ENCODE measurements at regions not wholly inside any gene's neighbourhood (a gene's known extent, or its start where the extent isn't known, plus 50 kb on each side); places are given as distances from the start of the nearest gene placed in this dataset.

DNA sequence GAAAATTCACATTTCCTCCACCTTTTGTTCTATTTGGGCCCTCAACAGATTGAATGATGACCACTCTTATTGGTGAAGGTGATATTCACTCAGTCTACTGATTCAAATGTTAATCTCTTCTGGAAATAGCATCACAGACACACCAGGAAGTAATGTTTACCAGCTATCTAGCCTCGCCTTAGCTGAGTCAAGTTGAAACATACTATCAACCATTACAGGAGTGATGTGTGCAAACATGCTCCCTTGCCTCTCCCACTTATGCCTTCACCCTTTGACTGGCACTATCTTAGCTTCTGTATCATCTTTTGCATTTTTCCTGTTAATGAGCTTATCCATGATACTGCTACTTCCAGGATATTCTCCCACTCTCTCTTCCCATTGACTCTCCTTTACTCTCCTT lies 191.9 kb downstream of the CENPW start:
- in situ Hi-C loops (cut with HindIII; ENCODE audit: low sequenced_read_pairs), result no loop called here
- TF ChIP-seq, protein P1, sequence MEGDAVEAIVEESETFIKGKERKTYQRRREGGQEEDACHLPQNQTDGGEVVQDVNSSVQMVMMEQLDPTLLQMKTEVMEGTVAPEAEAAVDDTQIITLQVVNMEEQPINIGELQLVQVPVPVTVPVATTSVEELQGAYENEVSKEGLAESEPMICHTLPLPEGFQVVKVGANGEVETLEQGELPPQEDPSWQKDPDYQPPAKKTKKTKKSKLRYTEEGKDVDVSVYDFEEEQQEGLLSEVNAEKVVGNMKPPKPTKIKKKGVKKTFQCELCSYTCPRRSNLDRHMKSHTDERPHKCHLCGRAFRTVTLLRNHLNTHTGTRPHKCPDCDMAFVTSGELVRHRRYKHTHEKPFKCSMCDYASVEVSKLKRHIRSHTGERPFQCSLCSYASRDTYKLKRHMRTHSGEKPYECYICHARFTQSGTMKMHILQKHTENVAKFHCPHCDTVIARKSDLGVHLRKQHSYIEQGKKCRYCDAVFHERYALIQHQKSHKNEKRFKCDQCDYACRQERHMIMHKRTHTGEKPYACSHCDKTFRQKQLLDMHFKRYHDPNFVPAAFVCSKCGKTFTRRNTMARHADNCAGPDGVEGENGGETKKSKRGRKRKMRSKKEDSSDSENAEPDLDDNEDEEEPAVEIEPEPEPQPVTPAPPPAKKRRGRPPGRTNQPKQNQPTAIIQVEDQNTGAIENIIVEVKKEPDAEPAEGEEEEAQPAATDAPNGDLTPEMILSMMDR (IDR thresholded peaks at IDR 0.05; ENCODE audit: low read depth, low read length), result no peak
- no peak overlapping the region for H3K4me3 ChIP-seq (ENCODE audit: low read depth, low read length)
- no peak for DNase-seq (ENCODE audit: low read depth, low spot score)

DNA sequence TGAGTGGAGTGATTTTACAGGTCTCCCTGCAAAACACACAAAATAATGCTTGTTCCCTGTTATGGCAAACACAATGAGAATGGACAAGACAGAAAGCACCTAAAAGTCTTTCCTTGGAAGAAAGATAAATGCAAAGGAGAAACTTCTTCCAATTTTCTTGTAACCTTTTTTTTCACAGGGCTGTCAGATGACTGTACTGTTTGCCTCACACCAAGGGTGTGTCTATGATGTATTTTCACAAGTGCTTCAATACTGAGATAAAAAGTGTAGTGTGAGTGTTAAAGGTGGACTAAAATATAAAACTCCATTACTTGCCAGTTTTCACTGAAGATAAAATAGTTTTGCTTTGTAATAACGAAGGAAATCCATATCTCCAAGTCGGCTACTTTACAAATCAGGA lies 194.5 kb downstream of the CENPW start:
- TF ChIP-seq, protein P1 (IDR thresholded peaks at IDR 0.05; ENCODE audit: low read depth, low read length), result no peak
- no peak overlapping the region for H3K4me3 ChIP-seq (ENCODE audit: low read depth, low read length)
- in situ Hi-C loops (cut with HindIII; ENCODE audit: low sequenced_read_pairs), result no loop called here
- no peak for DNase-seq (ENCODE audit: low read depth, low spot score)

DNA sequence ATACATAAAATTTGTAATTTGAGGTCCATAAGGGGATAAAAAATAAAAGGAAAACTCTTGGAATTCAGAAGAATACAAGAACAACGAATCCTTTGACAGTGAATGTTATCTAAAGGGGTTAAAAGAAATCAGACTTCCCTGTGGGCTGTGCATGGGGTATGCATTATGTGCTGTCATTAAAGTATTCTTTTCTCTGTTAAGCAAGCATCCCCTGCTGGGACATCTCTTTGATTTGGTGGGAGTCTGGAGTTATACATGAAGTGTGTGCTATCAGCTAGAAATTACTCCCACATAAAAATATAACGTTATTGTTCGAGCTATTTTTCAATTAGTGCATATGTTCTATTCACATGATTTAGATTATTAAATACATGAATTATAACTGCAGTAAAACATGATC lies 195.2 kb downstream of the CENPW start:
- TF ChIP-seq, protein P1 (IDR thresholded peaks at IDR 0.05; ENCODE audit: low read depth, low read length), result no peak
- in situ Hi-C loops (cut with HindIII; ENCODE audit: low sequenced_read_pairs), result no loop called here

DNA sequence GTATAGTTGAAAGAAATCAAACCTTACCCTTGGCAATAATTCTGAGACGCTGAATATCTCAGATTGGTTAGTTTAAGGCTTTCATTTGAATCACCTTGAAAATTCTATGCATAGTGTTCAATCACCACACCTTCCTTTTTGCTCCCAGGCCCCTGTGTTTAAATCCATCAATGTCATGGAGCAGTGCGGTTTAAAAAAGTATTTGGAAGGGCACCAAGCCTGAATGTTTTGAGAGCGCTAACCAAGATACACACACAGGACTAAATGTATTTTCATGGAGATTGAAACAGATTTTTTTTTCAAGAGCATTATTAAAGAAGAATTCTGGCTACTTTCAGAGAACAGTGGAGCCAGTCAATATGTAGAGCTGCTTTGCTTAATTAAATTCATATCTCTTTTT lies 195.7 kb downstream of the CENPW start:
- in situ Hi-C loops (cut with HindIII; ENCODE audit: low sequenced_read_pairs), result no loop called here
- peak; percentile 61 for DNase-seq (ENCODE audit: low read depth, low spot score)
- TF ChIP-seq, protein P1 (IDR thresholded peaks at IDR 0.05; ENCODE audit: low read depth, low read length), result no peak
- H3K4me3 ChIP-seq (ENCODE audit: low read depth, low read length), result no peak overlapping the region

More for the DNA sequence above, 195.2 kb downstream of the CENPW start:
- no peak overlapping the region for H3K4me3 ChIP-seq (ENCODE audit: low read depth, low read length)
- peak; percentile 47 for DNase-seq (ENCODE audit: low read depth, low spot score)

DNA sequence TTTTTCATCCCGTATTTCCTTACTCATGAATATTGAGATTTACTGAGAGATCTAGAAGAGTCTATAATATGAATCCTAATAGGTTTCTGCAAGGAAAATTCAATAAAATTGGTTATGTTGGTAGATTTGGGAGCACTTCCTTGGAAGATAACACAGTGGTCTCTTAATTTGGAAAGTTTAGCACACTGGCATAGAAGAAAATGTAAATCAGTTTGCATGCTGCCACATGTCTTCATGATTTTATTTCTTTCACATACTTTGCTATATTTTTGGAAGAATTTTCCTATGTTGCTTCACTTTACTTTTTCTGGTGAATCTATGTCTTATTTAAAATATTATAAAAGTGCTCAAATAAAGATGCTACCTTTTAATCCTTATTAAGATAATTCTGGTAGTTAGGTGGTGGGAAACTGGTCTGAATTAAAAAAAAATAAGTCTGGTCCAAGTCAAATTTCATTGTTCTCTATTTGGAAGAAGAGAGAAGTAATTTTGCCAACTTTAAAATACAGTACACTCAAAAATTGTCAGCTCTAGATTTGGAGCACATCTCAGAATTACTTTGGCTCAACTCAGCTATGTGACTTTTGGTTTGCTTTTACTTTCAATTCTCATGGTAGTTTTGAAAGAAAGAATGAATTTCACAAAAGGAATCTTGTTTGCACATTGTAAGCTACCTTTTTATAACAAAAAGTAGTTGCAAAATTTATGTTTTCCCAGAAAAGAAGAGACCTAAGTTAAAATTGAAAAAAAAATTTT lies 197.3 kb downstream of the CENPW start:
- DNase-seq (ENCODE audit: low read depth, low spot score), result no peak
- in situ Hi-C loops (cut with HindIII; ENCODE audit: low sequenced_read_pairs), result no loop called here
- TF ChIP-seq, protein P1 (IDR thresholded peaks at IDR 0.05; ENCODE audit: low read depth, low read length), result no peak
- no peak overlapping the region for H3K4me3 ChIP-seq (ENCODE audit: low read depth, low read length)

DNA sequence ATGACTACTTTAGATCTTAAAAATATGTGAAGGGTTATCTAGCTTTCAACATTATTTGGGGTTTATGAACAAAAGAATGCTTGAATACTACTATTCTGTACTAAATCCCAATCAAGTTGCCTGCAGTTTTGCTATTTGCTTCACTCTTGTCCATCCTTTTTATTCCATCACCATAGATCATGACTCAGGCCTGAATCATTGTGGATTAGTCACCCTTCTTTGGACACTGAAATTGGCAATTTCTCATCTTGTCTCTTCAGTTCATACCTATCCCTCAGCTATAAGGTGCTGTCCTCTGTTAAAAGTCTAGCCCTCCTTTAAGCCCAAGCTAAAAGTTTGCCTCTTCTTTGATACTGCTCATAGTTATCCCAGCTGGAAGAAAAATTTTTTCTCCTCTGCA lies 199.1 kb downstream of the CENPW start:
- DNase-seq (ENCODE audit: low read depth, low spot score), result peak; percentile 77
- H3K4me3 ChIP-seq (ENCODE audit: low read depth, low read length), result no peak overlapping the region
- TF ChIP-seq, protein P1 (IDR thresholded peaks at IDR 0.05; ENCODE audit: low read depth, low read length), result no peak
- in situ Hi-C loops (cut with HindIII; ENCODE audit: low sequenced_read_pairs), result no loop called here

Data from astrocyte of the spinal cord (primary cell).